Kidney (tissue), 13 donors: ENCODE measurements at regions not wholly inside any gene's neighbourhood (a gene's known extent, or its start where the extent isn't known, plus 50 kb on each side); places are given as distances from the start of the nearest gene placed in this dataset.

ENCODE experiments used
- DNase-seq, 5 donors: peaks; one replicate each; pipeline ENCODE4 v3.0.0-alpha.2; 2013 to 2020
- FAIRE-seq: peaks from 2 replicates; lab custom pipeline; 2012; peaks lifted over from hg19 to GRCh38; lab: Jason Lieb, UNC
- H3K27ac ChIP-seq, 2 donors: one replicate each; pipeline ENCODE4 v1.7.0; 2013; ENCODE audit warnings: low read depth in 2 of 2, low read length in 2 of 2, inconsistent platforms in 1 of 2
- H3K27me3 ChIP-seq: one replicate; pipeline ENCODE4 v1.7.1; 2013; ENCODE audit warnings: low read length, inconsistent platforms; ENCODE audit not compliant: control insufficient read depth, insufficient read depth
- H3K36me3 ChIP-seq, 3 donors: one replicate each; pipeline versions ENCODE4 v1.7.0 to v1.7.1; 2013; ENCODE audit warnings: low read length in 3 of 3, control low read depth in 1 of 3, inconsistent platforms in 1 of 3; ENCODE audit not compliant: insufficient read depth in 3 of 3, control insufficient read depth in 2 of 3
- H3K4me1 ChIP-seq, 3 donors: one replicate each; pipeline versions ENCODE4 v1.7.0 to v1.7.1; 2013; ENCODE audit warnings: low read length in 3 of 3, inconsistent platforms in 1 of 3, low read depth in 1 of 3; ENCODE audit not compliant: control insufficient read depth in 2 of 3, insufficient read depth in 2 of 3
- H3K4me3 ChIP-seq, 3 donors: one replicate each; pipeline versions ENCODE4 v1.7.0 to v1.8.1; 2013; ENCODE audit warnings: low read length in 3 of 3, control low read depth in 1 of 3, inconsistent platforms in 1 of 3
- H3K9ac ChIP-seq, 3 donors: one replicate each; pipeline versions ENCODE4 v1.7.0 to v1.7.1; 2013; ENCODE audit warnings: low read length in 3 of 3, control low read depth in 1 of 3, inconsistent platforms in 1 of 3
- H3K9me3 ChIP-seq, 3 donors: one replicate each; pipeline versions ENCODE4 v1.7.0 to v1.7.1; 2013; ENCODE audit warnings: low read length in 3 of 3, control low read depth in 1 of 3, inconsistent platforms in 1 of 3; ENCODE audit not compliant: control insufficient read depth in 2 of 3, insufficient read depth in 1 of 3
- CTCF ChIP-seq: IDR thresholded peaks from 3 replicates; pipeline ENCODE4 v1.5.1; 2012; ENCODE audit warnings: mild to moderate bottlenecking, moderate library complexity, borderline replicate concordance; ENCODE audit not compliant: insufficient read depth; ENCODE audit errors: extremely low read depth
- intact Hi-C: fragments of 100-400 bp; cut with DNase I; formaldehyde crosslinking; loops from one replicate; pipeline ENCODE4 v1.11.1; 2022
- donor health status: control.
- donor health status: control.
- donor health status: control.
- donor health status: control.
- donor health status: control.
- donor health status: DM: yes; HTN: yes; CAD: no.
- donor health status: Normal renal cell carcinoma (clear cell type).

GRCh38 chr2:56017784-56018183 is 94.2 kb upstream of the EFEMP1 start:
- no peak overlapping the region for H3K4me3 ChIP-seq
- H3K27me3 ChIP-seq, result no peaks in the 10 kb centered on the region
- no peak overlapping the region for H3K27ac ChIP-seq
- no peak for FAIRE-seq
- no peaks in the 10 kb centered on the region for H3K9me3 ChIP-seq
- no peaks in the 10 kb centered on the region for H3K36me3 ChIP-seq
- H3K9ac ChIP-seq, result no peak overlapping the region
- DNase-seq, result no peak
- no peaks in the 10 kb centered on the region for H3K4me1 ChIP-seq
- no peak for TF ChIP-seq CTCF
- intact Hi-C loops, result loop anchor here (10.0 kb wide), 1 partner anchor 293 kb away; no protein-coding TSS in a partner anchor

GRCh38 chr2:56018267-56018666 is 94.7 kb upstream of the EFEMP1 start:
- DNase-seq (no peak), FAIRE-seq (no peak)
- H3K9me3 ChIP-seq, result no peaks in the 10 kb centered on the region
- H3K27me3 ChIP-seq, result no peaks in the 10 kb centered on the region
- H3K4me3 ChIP-seq, result no peak overlapping the region
- H3K4me1 ChIP-seq, result no peaks in the 10 kb centered on the region
- no peaks in the 10 kb centered on the region for H3K36me3 ChIP-seq
- no peak overlapping the region for H3K9ac ChIP-seq
- intact Hi-C loops, result loop anchor here (10.0 kb wide), 1 partner anchor 293 kb away; no protein-coding TSS in a partner anchor
- no peak overlapping the region for H3K27ac ChIP-seq
- no peak for TF ChIP-seq CTCF

GRCh38 chr2:56021136-56021474 is 97.5 kb upstream of the EFEMP1 start:
- TF ChIP-seq CTCF, result no peak
- Histone ChIP-seq H3K4me1 (no peaks in the 10 kb centered on the region), H3K36me3 (no peaks in the 10 kb centered on the region), H3K27ac (no peak overlapping the region), H3K9ac (no peak overlapping the region), H3K4me3 (peak overlapping the region in 2 of 3 donors; percentile 3 to 29), H3K27me3 (no peaks in the 10 kb centered on the region), H3K9me3 (no peaks in the 10 kb centered on the region)
- DNase-seq, result no peak
- intact Hi-C loops, result no loop called here
- FAIRE-seq, result no peak

- Histone ChIP-seq H3K27ac (no peak overlapping the region), H3K4me1 (no peaks in the 10 kb centered on the region), H3K4me3 (peak overlapping the region in 2 of 3 donors; percentile 16 to 29), H3K27me3 (no peaks in the 10 kb centered on the region), H3K36me3 (no peaks in the 10 kb centered on the region), H3K9ac (no peak overlapping the region), H3K9me3 (no peaks in the 10 kb centered on the region)
- intact Hi-C loops, result no loop called here
- TF ChIP-seq CTCF, result no peak
- FAIRE-seq (no peak), DNase-seq (peak in 2 of 5 donors; percentile 24 to 26)
Measured at GRCh38 chr2:56021579-56021978, 98.0 kb upstream of the EFEMP1 start.
